Mucosa of descending colon (tissue), 3 donors: ENCODE measurements at regions not wholly inside any gene's neighbourhood (a gene's known extent, or its start where the extent isn't known, plus 50 kb on each side); places are given as distances from the start of the nearest gene placed in this dataset.

Source experiments
- ATAC-seq: fragments of 200-7000 bp; cut with Tn5 transposase; one replicate; pipeline ENCODE4 v1.9.1; 2020; ENCODE audit warnings: mild to moderate bottlenecking, moderate library complexity
- DNase-seq, 3 donors: peaks; one replicate each; pipeline ENCODE4 v3.0.0-alpha.2; 2020
- H3K36me3 ChIP-seq: fragments of 200-600 bp; one replicate; pipeline ENCODE4 v1.8.0; 2021; ENCODE audit warnings: low read depth, mild to moderate bottlenecking
- H3K4me1 ChIP-seq: fragments of 200-600 bp; one replicate; pipeline ENCODE4 v1.8.0; 2021; ENCODE audit warnings: low read depth, mild to moderate bottlenecking
- H3K4me3 ChIP-seq: fragments of 200-600 bp; one replicate; pipeline ENCODE4 v1.8.0; 2021; ENCODE audit warnings: mild to moderate bottlenecking
- H3K9me3 ChIP-seq: fragments of 200-600 bp; one replicate; pipeline ENCODE4 v1.8.0; 2021; ENCODE audit warnings: mild to moderate bottlenecking
- intact Hi-C, 2 donors: fragments of 100-400 bp; cut with DNase I in 1 of 2; cut with micrococcal nuclease in 1 of 2; formaldehyde crosslinking; loops; one replicate each; pipeline versions ENCODE4 v1.11.0 to v1.11.1; 2022; cut with DNase I, micrococcal nuclease
- TF ChIP-seq, protein P1 (sequence below): fragments of 200-600 bp; IDR thresholded peaks from one replicate; pipeline ENCODE4 v1.8.0; 2022; ENCODE audit warnings: antibody characterized with exemption, mild to moderate bottlenecking
- donor health status: DM: no; HTN: no; CAD: no; lungs with moderate emphysema.
- donor health status: DM: no; HTN: no; CAD: no.
- donor health status: DM: no; HTN: yes; CAD: no.

DNA sequence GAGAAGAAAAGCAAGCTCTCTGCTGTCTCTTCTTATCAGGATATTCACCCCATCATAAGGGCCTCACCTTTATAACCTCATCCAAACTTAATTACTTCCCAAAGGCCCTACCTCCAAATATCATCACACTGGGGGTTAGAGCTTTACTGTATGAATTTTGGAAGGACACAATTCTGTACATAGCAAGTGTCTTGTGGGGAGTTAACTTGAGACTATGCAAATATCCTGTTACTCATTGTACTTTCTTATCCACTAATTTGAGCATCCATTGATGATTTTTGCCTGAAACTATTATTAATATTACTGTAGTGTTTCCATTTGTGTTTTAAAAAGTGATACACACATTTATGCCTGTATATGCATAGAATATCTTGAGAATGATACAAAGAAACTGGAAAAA is 129.1 kb upstream of the IVNS1ABP start:
- ATAC-seq (no peak), DNase-seq (no peak)
- TF ChIP-seq, protein P1, sequence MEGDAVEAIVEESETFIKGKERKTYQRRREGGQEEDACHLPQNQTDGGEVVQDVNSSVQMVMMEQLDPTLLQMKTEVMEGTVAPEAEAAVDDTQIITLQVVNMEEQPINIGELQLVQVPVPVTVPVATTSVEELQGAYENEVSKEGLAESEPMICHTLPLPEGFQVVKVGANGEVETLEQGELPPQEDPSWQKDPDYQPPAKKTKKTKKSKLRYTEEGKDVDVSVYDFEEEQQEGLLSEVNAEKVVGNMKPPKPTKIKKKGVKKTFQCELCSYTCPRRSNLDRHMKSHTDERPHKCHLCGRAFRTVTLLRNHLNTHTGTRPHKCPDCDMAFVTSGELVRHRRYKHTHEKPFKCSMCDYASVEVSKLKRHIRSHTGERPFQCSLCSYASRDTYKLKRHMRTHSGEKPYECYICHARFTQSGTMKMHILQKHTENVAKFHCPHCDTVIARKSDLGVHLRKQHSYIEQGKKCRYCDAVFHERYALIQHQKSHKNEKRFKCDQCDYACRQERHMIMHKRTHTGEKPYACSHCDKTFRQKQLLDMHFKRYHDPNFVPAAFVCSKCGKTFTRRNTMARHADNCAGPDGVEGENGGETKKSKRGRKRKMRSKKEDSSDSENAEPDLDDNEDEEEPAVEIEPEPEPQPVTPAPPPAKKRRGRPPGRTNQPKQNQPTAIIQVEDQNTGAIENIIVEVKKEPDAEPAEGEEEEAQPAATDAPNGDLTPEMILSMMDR = no peak
- Histone ChIP-seq H3K36me3 (no peaks in the 10 kb centered on the region), H3K4me3 (no peak overlapping the region), H3K4me1 (no peaks in the 10 kb centered on the region), H3K9me3 (no peaks in the 10 kb centered on the region)
- intact Hi-C loops = no loop called here

DNA sequence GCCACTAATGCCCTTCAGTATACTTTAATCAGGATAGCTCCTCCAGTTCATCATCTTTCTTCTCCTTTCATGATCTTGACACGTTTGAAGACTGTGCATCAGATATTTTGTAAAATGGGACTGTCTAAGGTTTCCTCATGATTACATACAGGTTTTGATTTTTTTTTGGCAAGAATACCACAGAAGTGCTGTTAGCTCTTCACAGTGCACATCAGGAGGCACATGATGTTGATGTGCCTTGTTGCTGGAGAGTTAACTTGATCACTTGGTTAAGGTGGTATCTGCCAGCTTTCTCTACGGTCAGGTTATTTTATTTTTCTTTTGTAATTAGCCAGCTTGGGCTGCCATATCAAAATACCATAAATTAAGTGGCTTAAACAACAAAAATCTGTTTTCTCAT is 128.6 kb upstream of the IVNS1ABP start:
- intact Hi-C loops = no loop called here
- DNase-seq (no peak), ATAC-seq (no peak)
- Histone ChIP-seq H3K36me3 (no peaks in the 10 kb centered on the region), H3K9me3 (no peaks in the 10 kb centered on the region), H3K4me1 (no peaks in the 10 kb centered on the region), H3K4me3 (no peak overlapping the region)
- TF ChIP-seq, protein P1 = no peak

DNA sequence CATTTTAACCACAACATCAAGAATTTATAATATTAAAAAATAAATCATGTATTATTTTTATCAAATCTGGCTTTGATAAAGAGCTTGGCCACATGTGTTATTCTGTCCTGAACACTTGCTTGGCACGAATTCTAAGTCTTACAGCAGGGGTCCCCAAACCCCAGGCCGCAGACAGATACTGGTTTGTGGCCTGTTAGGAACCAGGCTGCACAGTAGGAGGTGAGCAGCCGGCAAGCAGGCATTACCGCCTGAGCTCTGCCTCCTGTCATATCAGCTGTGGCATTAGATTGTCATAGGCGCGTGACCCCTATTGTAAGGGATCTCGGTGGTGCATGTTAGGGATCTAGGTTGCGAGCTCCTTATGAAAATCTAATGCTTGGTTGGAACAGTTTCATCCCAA is 127.6 kb upstream of the IVNS1ABP start:
- intact Hi-C loops = no loop called here
- no peak for ATAC-seq
- Histone ChIP-seq H3K9me3 (no peaks in the 10 kb centered on the region), H3K36me3 (no peaks in the 10 kb centered on the region), H3K4me1 (no peaks in the 10 kb centered on the region), H3K4me3 (no peak overlapping the region)
- TF ChIP-seq, protein P1 = no peak
- no peak for DNase-seq

DNA sequence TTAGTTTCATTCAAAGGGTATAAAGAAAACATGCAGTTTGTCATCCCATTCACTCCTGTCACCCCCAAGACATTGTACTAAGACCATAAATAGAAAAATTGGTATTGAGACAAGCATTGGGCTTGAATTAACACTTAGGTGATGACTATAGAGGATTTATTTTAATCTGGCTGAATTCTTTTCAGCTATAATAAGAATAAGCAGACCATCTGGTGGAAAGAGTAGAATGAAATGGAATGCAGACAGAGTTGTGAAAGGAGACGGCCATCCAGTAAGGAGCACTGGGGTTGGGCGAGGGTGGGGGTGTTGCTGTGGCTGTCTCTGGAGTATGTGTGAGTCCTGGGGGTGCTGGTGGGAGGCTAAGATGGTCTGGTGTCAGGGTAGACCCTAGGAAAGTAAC is 125.0 kb upstream of the IVNS1ABP start:
- TF ChIP-seq, protein P1 = no peak
- Histone ChIP-seq H3K36me3 (no peaks in the 10 kb centered on the region), H3K9me3 (no peaks in the 10 kb centered on the region), H3K4me1 (no peaks in the 10 kb centered on the region), H3K4me3 (no peak overlapping the region)
- intact Hi-C loops = no loop called here
- ATAC-seq (no peak), DNase-seq (no peak)

DNA sequence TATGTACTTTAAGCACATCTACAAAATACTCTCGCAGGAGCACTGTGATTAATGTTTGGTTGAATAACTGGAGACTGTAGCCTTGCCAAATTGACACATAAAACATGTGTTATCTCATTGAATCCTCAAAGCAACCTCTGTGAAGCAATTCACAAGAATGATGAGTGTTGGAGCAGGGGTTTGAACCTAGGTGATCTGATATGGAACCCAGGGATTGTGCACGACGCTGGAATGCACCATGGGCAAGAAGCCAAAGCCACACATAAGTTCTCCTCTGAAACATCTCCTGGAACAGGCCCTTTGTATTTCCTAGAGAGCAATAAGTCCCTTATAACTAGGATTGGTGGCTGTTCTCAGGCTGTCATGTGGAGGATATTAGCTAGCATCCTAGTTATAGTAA is 124.6 kb upstream of the IVNS1ABP start:
- TF ChIP-seq, protein P1 = no peak
- no peak for ATAC-seq
- no peak for DNase-seq
- no peaks in the 10 kb centered on the region for H3K9me3 ChIP-seq
- H3K36me3 ChIP-seq = no peaks in the 10 kb centered on the region
- intact Hi-C loops = no loop called here
- H3K4me3 ChIP-seq = no peak overlapping the region
- H3K4me1 ChIP-seq = no peaks in the 10 kb centered on the region

DNA sequence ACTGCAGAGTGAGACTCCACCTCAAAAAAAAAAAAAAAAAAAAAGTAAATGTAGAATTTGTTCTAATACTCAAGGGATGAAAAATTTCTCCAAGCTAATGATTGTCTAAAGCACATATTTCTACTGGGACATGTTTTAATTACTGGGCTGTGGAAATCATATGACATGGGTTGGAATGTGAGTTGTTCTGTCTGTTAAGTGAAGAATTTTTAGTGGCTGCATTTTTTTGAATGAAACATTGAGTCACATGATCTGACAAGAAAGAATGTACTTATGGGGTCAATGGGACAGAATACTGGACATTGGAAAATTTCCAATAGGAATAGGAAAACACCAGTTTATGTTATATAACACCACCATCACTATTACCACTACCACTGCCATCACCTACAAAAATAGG is 123.8 kb upstream of the IVNS1ABP start:
- TF ChIP-seq, protein P1 = no peak
- H3K36me3 ChIP-seq = no peaks in the 10 kb centered on the region
- ATAC-seq (no peak), DNase-seq (no peak)
- H3K4me3 ChIP-seq = no peak overlapping the region
- intact Hi-C loops = no loop called here
- no peaks in the 10 kb centered on the region for H3K4me1 ChIP-seq
- H3K9me3 ChIP-seq = no peaks in the 10 kb centered on the region
